Endothelial cell (in vitro differentiated cells): ENCODE measurements at regions not wholly inside any gene's neighbourhood (a gene's known extent, or its start where the extent isn't known, plus 50 kb on each side); places are given as distances from the start of the nearest gene placed in this dataset.

ENCODE experiments used
- DNase-seq: peaks from one replicate; pipeline ENCODE4 v3.0.0; 2021; ENCODE audit warnings: low spot score
- H3K27ac Mint-ChIP-seq: one replicate; pipeline ENCODE4 v1.8.0; 2021; ENCODE audit warnings: mixed read lengths, inconsistent platforms; ENCODE audit not compliant: unreplicated experiment
- H3K27me3 Mint-ChIP-seq: one replicate; pipeline ENCODE4 v1.8.0; 2021; ENCODE audit warnings: mild to moderate bottlenecking, moderate library complexity, mixed read lengths, inconsistent platforms; ENCODE audit not compliant: unreplicated experiment
- H3K36me3 Mint-ChIP-seq: one replicate; pipeline ENCODE4 v1.8.0; 2021; ENCODE audit warnings: mild to moderate bottlenecking, low read depth, mixed read lengths, inconsistent platforms; ENCODE audit not compliant: unreplicated experiment
- H3K4me1 Mint-ChIP-seq: one replicate; pipeline ENCODE4 v1.8.0; 2021; ENCODE audit warnings: mild to moderate bottlenecking, mixed read lengths, inconsistent platforms; ENCODE audit not compliant: unreplicated experiment
- H3K4me3 Mint-ChIP-seq: one replicate; pipeline ENCODE4 v1.8.0; 2021; ENCODE audit warnings: mild to moderate bottlenecking, mixed read lengths, inconsistent platforms; ENCODE audit not compliant: unreplicated experiment
- H3K9me3 Mint-ChIP-seq: one replicate; pipeline ENCODE4 v1.8.0; 2021; ENCODE audit warnings: mixed read lengths, inconsistent platforms; ENCODE audit not compliant: unreplicated experiment
- TF ChIP-seq, protein P1 (sequence below): fragments of 200-600 bp; sonication (generic); IDR thresholded peaks from one replicate; pipeline ENCODE4 v1.5.0; 2021; ENCODE audit warnings: antibody characterized with exemption; ENCODE audit not compliant: unreplicated experiment

DNA sequence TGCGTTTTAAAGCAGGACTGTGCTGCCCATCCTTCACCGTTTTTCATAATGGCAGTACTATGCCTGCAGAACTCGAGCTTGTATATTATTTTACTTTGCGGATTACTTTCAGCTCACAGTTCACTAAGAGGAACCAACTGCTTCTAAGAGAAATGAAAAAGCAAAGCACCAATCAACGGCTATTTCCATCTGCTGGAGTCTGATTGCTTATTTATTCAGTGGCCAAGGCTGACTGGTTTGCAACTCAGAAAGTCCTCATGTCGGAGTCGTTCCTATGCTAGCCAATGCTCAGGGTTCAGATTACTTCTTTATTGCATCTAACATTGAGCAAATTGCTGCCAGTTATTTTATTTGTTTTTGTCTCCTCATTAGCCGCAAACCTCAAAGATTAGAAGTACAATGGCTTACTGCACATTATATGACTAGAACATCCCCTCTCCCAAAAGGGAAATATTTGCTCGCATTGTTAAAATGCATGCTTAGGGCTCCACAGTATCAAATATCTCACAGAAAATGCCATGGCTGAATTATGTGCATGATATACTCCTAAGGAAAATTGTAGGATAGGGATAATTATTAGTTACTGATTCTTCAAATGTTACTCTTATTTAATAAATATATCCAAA is 1628.2 kb upstream of the ADGRL3 start:
- TF ChIP-seq, protein P1, sequence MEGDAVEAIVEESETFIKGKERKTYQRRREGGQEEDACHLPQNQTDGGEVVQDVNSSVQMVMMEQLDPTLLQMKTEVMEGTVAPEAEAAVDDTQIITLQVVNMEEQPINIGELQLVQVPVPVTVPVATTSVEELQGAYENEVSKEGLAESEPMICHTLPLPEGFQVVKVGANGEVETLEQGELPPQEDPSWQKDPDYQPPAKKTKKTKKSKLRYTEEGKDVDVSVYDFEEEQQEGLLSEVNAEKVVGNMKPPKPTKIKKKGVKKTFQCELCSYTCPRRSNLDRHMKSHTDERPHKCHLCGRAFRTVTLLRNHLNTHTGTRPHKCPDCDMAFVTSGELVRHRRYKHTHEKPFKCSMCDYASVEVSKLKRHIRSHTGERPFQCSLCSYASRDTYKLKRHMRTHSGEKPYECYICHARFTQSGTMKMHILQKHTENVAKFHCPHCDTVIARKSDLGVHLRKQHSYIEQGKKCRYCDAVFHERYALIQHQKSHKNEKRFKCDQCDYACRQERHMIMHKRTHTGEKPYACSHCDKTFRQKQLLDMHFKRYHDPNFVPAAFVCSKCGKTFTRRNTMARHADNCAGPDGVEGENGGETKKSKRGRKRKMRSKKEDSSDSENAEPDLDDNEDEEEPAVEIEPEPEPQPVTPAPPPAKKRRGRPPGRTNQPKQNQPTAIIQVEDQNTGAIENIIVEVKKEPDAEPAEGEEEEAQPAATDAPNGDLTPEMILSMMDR = no peak
- Mint-ChIP-seq H3K27me3 (no peaks in the 10 kb centered on the region), H3K4me1 (no peaks in the 10 kb centered on the region), H3K27ac (no peak overlapping the region), H3K4me3 (no peak overlapping the region), H3K9me3 (no peaks in the 10 kb centered on the region), H3K36me3 (no peaks in the 10 kb centered on the region)
- no peak for DNase-seq

DNA sequence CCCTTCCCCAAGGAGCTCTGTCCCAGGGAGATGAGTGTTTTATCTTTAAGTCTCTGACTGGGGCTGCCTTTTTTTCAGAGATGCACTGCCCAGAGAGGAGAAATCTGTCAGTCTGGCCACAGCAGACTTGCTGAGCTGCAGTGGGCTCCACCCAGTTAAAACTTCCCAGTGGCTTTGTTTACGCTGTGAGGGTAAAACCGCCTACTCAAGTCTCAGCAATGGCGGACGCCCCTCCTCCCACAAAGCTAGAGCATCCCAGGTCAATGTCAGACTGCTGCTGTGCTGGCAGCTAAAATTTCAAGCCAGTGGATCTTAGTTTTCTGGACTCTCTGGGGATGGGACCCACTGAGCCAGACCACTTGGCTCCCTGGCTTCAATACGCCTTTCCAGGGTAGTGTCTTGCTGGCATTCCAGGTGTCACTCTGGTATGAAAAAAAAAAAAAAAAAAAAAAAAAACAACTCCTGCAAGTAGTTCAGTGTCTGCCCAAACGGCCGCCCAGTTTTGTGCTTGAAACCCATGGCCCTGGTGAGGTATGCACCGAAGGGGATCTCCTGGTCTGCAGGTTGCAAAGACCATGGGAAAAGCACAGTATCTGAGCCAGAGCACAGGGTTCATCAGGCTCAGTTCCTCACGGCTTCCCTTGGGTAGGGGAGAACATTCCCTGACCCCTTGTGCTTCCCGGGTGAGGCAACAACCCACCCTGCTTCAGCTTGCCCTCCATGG is 1616.1 kb upstream of the ADGRL3 start:
- TF ChIP-seq, protein P1 = no peak

DNA sequence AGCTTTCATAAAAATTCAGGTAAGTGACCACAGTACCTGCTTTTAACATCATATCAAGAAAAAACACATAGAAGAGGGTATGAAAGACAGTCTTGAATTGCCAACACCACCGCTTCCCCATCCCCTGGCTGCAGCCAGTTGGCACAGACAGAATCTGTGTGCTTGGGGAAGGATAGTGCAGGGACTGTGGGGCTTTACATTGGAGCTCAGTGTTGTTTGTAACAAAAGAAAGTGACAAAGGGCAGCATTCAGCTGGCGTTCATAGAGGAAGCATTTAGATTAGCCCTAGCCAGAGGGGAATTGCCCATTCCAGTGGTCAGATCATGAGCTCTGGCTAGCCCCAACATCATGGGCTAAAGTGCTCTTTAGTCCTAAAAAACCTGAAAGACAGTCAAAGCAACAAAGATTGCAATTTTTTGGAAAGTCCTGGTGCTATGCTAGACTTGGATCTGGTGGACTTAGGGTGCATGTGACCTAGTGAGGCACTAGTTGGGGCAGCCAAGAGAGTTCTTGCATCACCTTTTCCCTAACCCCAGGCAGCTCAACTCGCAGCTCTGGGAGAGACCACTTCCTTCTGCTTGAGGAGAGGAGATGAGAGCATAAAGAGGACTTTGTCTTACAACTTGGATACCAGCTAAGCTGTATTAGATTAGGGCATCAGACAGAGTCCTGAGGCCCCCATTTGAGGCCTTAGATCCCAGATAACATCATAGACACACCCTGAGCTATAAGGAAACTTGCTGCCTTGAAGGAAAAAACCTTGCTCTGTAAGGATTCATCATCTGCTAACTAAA is 1602.4 kb upstream of the ADGRL3 start:
- DNase-seq = no peak
- TF ChIP-seq, protein P1 = no peak
- H3K27ac Mint-ChIP-seq = no peak overlapping the region
- H3K36me3 Mint-ChIP-seq = no peaks in the 10 kb centered on the region
- H3K4me1 Mint-ChIP-seq = no peaks in the 10 kb centered on the region
- H3K9me3 Mint-ChIP-seq = no peaks in the 10 kb centered on the region
- no peak overlapping the region for H3K4me3 Mint-ChIP-seq
- H3K27me3 Mint-ChIP-seq = no peaks in the 10 kb centered on the region

More for the DNA sequence above, 1616.1 kb upstream of the ADGRL3 start:
- H3K4me1 Mint-ChIP-seq = no peaks in the 10 kb centered on the region
- no peak overlapping the region for H3K4me3 Mint-ChIP-seq
- H3K9me3 Mint-ChIP-seq = peaks cover 5% of the 10 kb centered on the region
- DNase-seq = no peak
- no peaks in the 10 kb centered on the region for H3K27me3 Mint-ChIP-seq
- H3K36me3 Mint-ChIP-seq = no peaks in the 10 kb centered on the region
- no peak overlapping the region for H3K27ac Mint-ChIP-seq

DNA sequence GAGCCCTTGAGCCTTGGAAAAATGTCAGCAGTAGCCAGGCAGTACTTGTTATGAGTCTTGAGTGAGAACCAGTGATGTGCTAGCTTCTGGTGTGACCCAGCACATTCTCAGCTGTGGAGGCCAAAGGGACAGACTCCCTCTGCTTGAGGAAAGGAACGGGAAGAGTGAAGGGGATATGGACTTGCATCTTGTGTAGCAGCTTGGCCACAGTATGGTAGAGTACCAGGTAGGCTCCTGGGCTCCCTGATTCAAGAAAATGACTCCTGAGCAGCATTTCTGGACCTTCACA is 1601.9 kb upstream of the ADGRL3 start:
- TF ChIP-seq, protein P1 = no peak
- no peak for DNase-seq
- no peak overlapping the region for H3K4me3 Mint-ChIP-seq
- H3K27me3 Mint-ChIP-seq = no peaks in the 10 kb centered on the region
- no peaks in the 10 kb centered on the region for H3K9me3 Mint-ChIP-seq
- H3K27ac Mint-ChIP-seq = no peak overlapping the region
- no peaks in the 10 kb centered on the region for H3K36me3 Mint-ChIP-seq
- H3K4me1 Mint-ChIP-seq = no peaks in the 10 kb centered on the region

DNA sequence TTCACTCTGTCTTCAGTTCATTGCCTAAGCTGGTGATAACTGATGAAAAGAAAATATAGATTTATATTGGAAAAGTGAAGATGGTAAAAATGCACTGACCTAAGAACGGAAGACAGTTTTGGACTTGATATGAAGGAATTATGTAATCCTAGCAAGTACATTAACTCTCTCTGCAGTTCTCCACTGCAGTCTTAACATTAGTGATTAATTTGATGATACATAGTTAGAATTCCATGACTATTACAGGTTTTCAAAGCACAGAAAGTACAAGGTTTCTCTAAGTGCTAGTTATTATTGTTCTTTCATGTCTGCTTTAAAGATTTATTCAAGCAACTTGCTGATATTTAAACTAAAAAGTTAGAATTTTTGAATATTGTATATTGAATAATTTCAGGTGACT is 1591.7 kb upstream of the ADGRL3 start:
- TF ChIP-seq, protein P1 = no peak
- Mint-ChIP-seq H3K27me3 (no peaks in the 10 kb centered on the region), H3K36me3 (no peaks in the 10 kb centered on the region), H3K27ac (no peak overlapping the region), H3K4me3 (no peak overlapping the region), H3K4me1 (no peaks in the 10 kb centered on the region), H3K9me3 (no peaks in the 10 kb centered on the region)
- no peak for DNase-seq
